ENCODE measurements at regions not wholly inside any gene's neighbourhood (a gene's known extent, or its start where the extent isn't known, plus 50 kb on each side); places are given as distances from the start of the nearest gene placed in this dataset.

DNA sequence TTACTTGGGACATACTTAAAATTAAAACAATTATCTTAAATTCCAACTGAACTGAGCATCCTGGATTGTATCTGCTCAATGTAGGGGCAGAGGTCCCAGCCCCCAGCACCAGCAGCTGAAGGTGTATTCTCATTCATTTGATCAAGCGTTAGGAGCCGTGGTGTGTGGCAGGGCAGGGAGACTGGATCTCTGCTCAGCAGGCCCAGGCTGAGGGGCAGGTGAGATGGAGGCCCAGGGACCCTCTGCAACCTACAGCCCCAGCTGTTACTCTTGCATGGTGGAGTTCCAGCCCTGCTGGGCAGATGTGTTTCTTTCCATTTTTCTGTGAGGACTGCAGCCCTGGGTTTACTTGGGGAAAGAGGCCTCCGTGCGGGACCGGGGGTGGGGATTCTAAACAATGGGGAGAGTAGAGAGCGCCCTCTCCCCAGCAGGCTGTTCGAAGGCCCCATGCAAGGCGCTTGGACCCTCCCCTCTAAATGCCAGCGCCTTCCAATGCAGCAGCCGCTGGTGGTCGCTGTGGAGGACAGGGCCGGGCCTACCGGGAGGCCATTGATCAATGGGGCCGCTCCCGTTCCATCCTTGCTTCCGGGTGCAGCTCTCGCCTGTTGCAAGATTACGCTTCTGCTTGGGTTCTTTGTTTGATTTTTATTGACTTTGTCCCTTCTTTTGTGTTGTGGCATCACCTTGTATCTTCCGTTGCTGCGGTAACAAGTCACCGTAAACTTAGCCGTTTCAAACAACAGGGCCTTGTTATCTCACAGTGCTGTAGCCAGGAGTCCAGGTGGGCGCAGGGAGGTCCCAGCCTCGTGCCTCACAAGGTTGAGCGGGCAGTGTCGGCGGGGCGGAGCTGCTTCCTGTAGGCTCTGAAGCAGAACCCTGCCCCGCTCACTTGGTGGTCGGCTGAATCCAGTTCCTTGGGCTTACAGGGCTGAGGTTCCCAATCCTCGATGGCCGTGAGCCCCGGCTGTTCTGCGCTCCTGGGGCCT is 134.8 kb upstream of the PHACTR3 start:
- no peak for DNase-seq (ENCODE audit: low read depth)
- TF ChIP-seq, protein P1, sequence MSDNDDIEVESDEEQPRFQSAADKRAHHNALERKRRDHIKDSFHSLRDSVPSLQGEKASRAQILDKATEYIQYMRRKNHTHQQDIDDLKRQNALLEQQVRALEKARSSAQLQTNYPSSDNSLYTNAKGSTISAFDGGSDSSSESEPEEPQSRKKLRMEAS (IDR thresholded peaks at IDR 0.05; ENCODE audit: low read depth, low read length) = no peak
- TF ChIP-seq POLR2A (IDR thresholded peaks at IDR 0.05; ENCODE audit: extremely low read depth, insufficient read length) = no peak
- H3K4me3 ChIP-seq (ENCODE audit: low read depth, low read length) = no peak overlapping the region

- TF ChIP-seq, protein P2, sequence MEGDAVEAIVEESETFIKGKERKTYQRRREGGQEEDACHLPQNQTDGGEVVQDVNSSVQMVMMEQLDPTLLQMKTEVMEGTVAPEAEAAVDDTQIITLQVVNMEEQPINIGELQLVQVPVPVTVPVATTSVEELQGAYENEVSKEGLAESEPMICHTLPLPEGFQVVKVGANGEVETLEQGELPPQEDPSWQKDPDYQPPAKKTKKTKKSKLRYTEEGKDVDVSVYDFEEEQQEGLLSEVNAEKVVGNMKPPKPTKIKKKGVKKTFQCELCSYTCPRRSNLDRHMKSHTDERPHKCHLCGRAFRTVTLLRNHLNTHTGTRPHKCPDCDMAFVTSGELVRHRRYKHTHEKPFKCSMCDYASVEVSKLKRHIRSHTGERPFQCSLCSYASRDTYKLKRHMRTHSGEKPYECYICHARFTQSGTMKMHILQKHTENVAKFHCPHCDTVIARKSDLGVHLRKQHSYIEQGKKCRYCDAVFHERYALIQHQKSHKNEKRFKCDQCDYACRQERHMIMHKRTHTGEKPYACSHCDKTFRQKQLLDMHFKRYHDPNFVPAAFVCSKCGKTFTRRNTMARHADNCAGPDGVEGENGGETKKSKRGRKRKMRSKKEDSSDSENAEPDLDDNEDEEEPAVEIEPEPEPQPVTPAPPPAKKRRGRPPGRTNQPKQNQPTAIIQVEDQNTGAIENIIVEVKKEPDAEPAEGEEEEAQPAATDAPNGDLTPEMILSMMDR (IDR thresholded peaks at IDR 0.05; ENCODE audit: low read depth, low read length) = no peak
- TF ChIP-seq, protein P1 (IDR thresholded peaks at IDR 0.05; ENCODE audit: low read depth, low read length) = no peak
- TF ChIP-seq MYC (IDR thresholded peaks at IDR 0.05; ENCODE audit: low read depth, low read length) = no peak
- TF ChIP-seq POLR2A (IDR thresholded peaks at IDR 0.05; ENCODE audit: extremely low read depth, insufficient read length) = no peak
- no peak for DNase-seq (ENCODE audit: low read depth)
- no peak overlapping the region for H3K4me3 ChIP-seq (ENCODE audit: low read depth, low read length)
These were observed 133.8 kb upstream of the PHACTR3 start for GRCh38 chr20:59470521-59470920.

- no peak overlapping the region for H3K4me3 ChIP-seq (ENCODE audit: low read depth, low read length)
- DNase-seq (ENCODE audit: low read depth) = no peak
- TF ChIP-seq POLR2A (IDR thresholded peaks at IDR 0.05; ENCODE audit: extremely low read depth, insufficient read length) (no peak), MYC (IDR thresholded peaks at IDR 0.05; ENCODE audit: low read depth, low read length) (no peak)
- TF ChIP-seq, protein P2 (IDR thresholded peaks at IDR 0.05; ENCODE audit: low read depth, low read length) = no peak
- TF ChIP-seq, protein P1 (IDR thresholded peaks at IDR 0.05; ENCODE audit: low read depth, low read length) = no peak
These were observed 132.5 kb upstream of the PHACTR3 start for GRCh38 chr20:59471653-59472421.

GRCh38 chr20:59473742-59474141 is 130.6 kb upstream of the PHACTR3 start:
- no peak overlapping the region for H3K4me3 ChIP-seq (ENCODE audit: low read depth, low read length)
- DNase-seq (ENCODE audit: low read depth) = no peak

GRCh38 chr20:59481067-59481466 is 123.3 kb upstream of the PHACTR3 start:
- DNase-seq (ENCODE audit: low read depth) = no peak
- TF ChIP-seq POLR2A (IDR thresholded peaks at IDR 0.05; ENCODE audit: extremely low read depth, insufficient read length) = no peak
- TF ChIP-seq, protein P2 (IDR thresholded peaks at IDR 0.05; ENCODE audit: low read depth, low read length) = no peak
- TF ChIP-seq MYC (IDR thresholded peaks at IDR 0.05; ENCODE audit: low read depth, low read length) = no peak
- TF ChIP-seq, protein P1 (IDR thresholded peaks at IDR 0.05; ENCODE audit: low read depth, low read length) = no peak
- H3K4me3 ChIP-seq (ENCODE audit: low read depth, low read length) = no peak overlapping the region

More at GRCh38 chr20:59473742-59474141, 130.6 kb upstream of the PHACTR3 start:
- TF ChIP-seq, protein P1 (IDR thresholded peaks at IDR 0.05; ENCODE audit: low read depth, low read length) = no peak
- TF ChIP-seq MYC (IDR thresholded peaks at IDR 0.05; ENCODE audit: low read depth, low read length) (no peak), POLR2A (IDR thresholded peaks at IDR 0.05; ENCODE audit: extremely low read depth, insufficient read length) (no peak)
- TF ChIP-seq, protein P2 (IDR thresholded peaks at IDR 0.05; ENCODE audit: low read depth, low read length) = no peak

Measured in NB4 (cell line).